GM19463 (cell line): ENCODE measurements at regions not wholly inside any gene's neighbourhood (a gene's known extent, or its start where the extent isn't known, plus 50 kb on each side); places are given as distances from the start of the nearest gene placed in this dataset.
"Not testable (repeated sequence)": the region's sequence is repeated elsewhere in the genome, so short reads cannot be mapped to it uniquely, and the experiment has no call there.

ENCODE experiments used
- ATAC-seq: cut with Tn5 transposase; IDR thresholded peaks from one replicate; pipeline ENCODE4 v1.9.1; 2021; ENCODE audit warnings: mild to moderate bottlenecking, moderate library complexity; ENCODE audit not compliant: unreplicated experiment

- ATAC-seq = no peak
These were observed 158.4 kb upstream of the SRD5A2 start for GRCh38 chr2:31739161-31739560.

- ATAC-seq = no peak
These were observed 156.1 kb upstream of the SRD5A2 start for GRCh38 chr2:31736695-31737454.

- ATAC-seq = no peak
These were observed 155.0 kb upstream of the SRD5A2 start for GRCh38 chr2:31735716-31736115.

- ATAC-seq = no peak
These were observed 148.8 kb upstream of the SRD5A2 start for GRCh38 chr2:31729442-31730092.

- no peak for ATAC-seq
These were observed 148.3 kb upstream of the SRD5A2 start for GRCh38 chr2:31729065-31729439.

- ATAC-seq = no peak
These were observed 147.8 kb upstream of the SRD5A2 start for GRCh38 chr2:31728406-31729064.

- no peak for ATAC-seq
These were observed 145.7 kb upstream of the SRD5A2 start for GRCh38 chr2:31726457-31726856.

- no peak for ATAC-seq
These were observed 144.7 kb upstream of the SRD5A2 start for GRCh38 chr2:31725444-31725843.

GRCh38 chr2:31711737-31712136, 131.0 kb upstream of the SRD5A2 start:
- ATAC-seq = no peak

- no peak for ATAC-seq
These were observed 129.4 kb upstream of the SRD5A2 start for GRCh38 chr2:31710121-31710520.

- ATAC-seq = no peak
These were observed 127.3 kb upstream of the SRD5A2 start for GRCh38 chr2:31707992-31708391.

GRCh38 chr2:31704561-31705212, 123.9 kb upstream of the SRD5A2 start:
- ATAC-seq = no peak

GRCh38 chr2:31703253-31703652, 122.5 kb upstream of the SRD5A2 start:
- no peak for ATAC-seq

GRCh38 chr2:31698722-31699121, 118.0 kb upstream of the SRD5A2 start:
- ATAC-seq = no peak

- ATAC-seq = no peak
These were observed 115.3 kb upstream of the SRD5A2 start for GRCh38 chr2:31696068-31696467.

- no peak for ATAC-seq
These were observed 113.7 kb upstream of the SRD5A2 start for GRCh38 chr2:31694444-31694843.

- ATAC-seq = no peak
These were observed 113.1 kb upstream of the SRD5A2 start for GRCh38 chr2:31693882-31694281.

GRCh38 chr2:31688282-31688681, 107.5 kb upstream of the SRD5A2 start:
- no peak for ATAC-seq

GRCh38 chr2:31683506-31683905, 102.8 kb upstream of the SRD5A2 start:
- not testable (repeated sequence) for ATAC-seq

- ATAC-seq = no peak
These were observed 94.8 kb upstream of the SRD5A2 start for GRCh38 chr2:31675485-31675901.

- no peak for ATAC-seq
These were observed 93.7 kb upstream of the SRD5A2 start for GRCh38 chr2:31674446-31674845.

- no peak for ATAC-seq
These were observed 86.1 kb upstream of the SRD5A2 start for GRCh38 chr2:31666878-31667277.
